Activated CD4-positive, alpha-beta T cell treated with anti-CD3 and anti-CD28 coated beads, Interleukin-2, amount 10 ng/mL, durations not matched to agents 24 days and 14 days (primary cell): ENCODE measurements at regions not wholly inside any gene's neighbourhood (a gene's known extent, or its start where the extent isn't known, plus 50 kb on each side); places are given as distances from the start of the nearest gene placed in this dataset.
A peak's percentile ranks its signal among the peaks of the same experiment; 100 is the strongest.

Experiments used
- DNase-seq: peaks from one replicate; pipeline ENCODE4 v3.0.0; 2022
- H3K27ac Mint-ChIP-seq: one replicate; pipeline ENCODE4 v1.8.0; 2022; ENCODE audit warnings: mild to moderate bottlenecking, mixed read lengths
- H3K27me3 Mint-ChIP-seq: one replicate; pipeline ENCODE4 v1.8.0; 2022; ENCODE audit warnings: mixed read lengths
- H3K36me3 Mint-ChIP-seq: one replicate; pipeline ENCODE4 v1.8.0; 2022; ENCODE audit warnings: low read depth, mild to moderate bottlenecking, mixed read lengths
- H3K4me1 Mint-ChIP-seq: one replicate; pipeline ENCODE4 v1.8.0; 2021; ENCODE audit warnings: mixed read lengths
- H3K4me3 Mint-ChIP-seq: one replicate; pipeline ENCODE4 v1.8.0; 2022; ENCODE audit warnings: mild to moderate bottlenecking, moderate library complexity, mixed read lengths
- H3K9me3 Mint-ChIP-seq: one replicate; pipeline ENCODE4 v1.8.0; 2021; ENCODE audit warnings: mixed read lengths
- intact Hi-C: fragments of 100-400 bp; cut with micrococcal nuclease; formaldehyde crosslinking; loops from one replicate; pipeline ENCODE4 v1.15.1; 2023

- intact Hi-C loops, result no loop called here
- no peak for DNase-seq
- Mint-ChIP-seq H3K4me3 (no peak overlapping the region), H3K36me3 (no peaks in the 10 kb centered on the region), H3K9me3 (no peaks in the 10 kb centered on the region), H3K27me3 (peaks cover 20% of the 10 kb centered on the region), H3K27ac (no peak overlapping the region), H3K4me1 (no peaks in the 10 kb centered on the region)
Observed at GRCh38 chr6:6769466-6769865, 180.9 kb downstream of the LY86 start.

DNA sequence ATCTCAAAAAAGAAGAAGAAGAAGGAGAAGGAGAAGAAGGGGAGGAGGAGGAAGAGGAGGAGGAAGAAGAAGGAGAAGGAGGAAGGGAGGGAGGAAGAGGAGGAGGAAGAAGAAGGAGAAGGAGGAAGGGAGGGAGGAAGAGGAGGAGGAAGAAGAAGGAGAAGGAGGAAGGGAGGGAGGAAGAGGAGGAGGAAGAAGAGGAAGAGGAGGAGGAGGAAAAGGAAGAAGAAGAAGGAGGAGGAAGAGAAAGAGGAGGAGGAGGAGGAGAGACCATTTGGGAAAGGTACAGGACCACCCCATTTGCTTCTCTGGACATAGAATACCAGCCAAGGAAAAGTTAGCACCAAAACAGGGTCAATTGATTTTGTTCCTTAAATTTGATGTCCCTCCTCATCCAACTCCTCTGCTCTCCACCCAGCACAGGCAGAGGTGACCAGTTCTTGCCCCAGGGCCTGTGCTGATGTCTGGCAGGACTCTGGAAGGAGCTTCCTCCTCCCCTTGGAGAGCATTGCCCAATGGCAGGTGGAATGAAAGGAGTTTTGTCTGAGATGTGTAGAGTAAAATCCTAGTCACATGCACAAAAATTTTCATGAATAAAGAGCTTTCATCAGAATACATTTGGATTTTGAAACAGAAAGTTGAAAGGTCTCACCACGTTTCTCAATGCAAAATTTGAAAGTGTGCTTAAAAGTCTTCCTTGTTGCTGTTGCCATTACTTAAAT, 182.9 kb downstream of the LY86 start:
- Mint-ChIP-seq H3K27ac (no peak overlapping the region), H3K4me3 (no peak overlapping the region), H3K9me3 (no peaks in the 10 kb centered on the region), H3K27me3 (peaks cover 25% of the 10 kb centered on the region), H3K4me1 (no peaks in the 10 kb centered on the region), H3K36me3 (no peaks in the 10 kb centered on the region)
- DNase-seq, result no peak
- intact Hi-C loops, result no loop called here

GRCh38 chr6:6771964-6772363, 183.4 kb downstream of the LY86 start:
- no peaks in the 10 kb centered on the region for H3K4me1 Mint-ChIP-seq
- H3K27me3 Mint-ChIP-seq, result peaks cover 31% of the 10 kb centered on the region
- no peak overlapping the region for H3K27ac Mint-ChIP-seq
- no peak for DNase-seq
- H3K4me3 Mint-ChIP-seq, result no peak overlapping the region
- intact Hi-C loops, result no loop called here
- no peaks in the 10 kb centered on the region for H3K36me3 Mint-ChIP-seq
- H3K9me3 Mint-ChIP-seq, result peaks cover 5% of the 10 kb centered on the region

DNA sequence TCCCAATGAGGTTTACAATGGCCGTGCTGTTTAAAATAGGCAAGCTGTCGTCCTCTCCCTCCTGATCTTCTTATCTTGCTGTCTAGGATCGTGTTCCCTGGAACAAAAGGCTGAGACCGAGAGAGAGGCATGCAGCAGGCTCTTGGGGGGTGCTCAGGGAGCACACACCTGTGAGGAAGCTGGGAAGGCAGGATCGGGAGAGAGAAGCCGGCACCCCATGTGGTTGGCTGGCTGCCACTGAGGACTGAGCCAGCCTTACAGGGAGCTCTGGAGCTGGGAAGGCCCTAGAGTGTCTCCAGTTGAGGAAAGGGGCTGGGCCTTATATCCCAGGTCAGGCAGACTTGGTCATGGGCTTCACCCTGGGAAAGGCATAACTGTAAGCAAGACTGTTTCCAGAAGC, 184.2 kb downstream of the LY86 start:
- H3K36me3 Mint-ChIP-seq, result no peaks in the 10 kb centered on the region
- no peak overlapping the region for H3K27ac Mint-ChIP-seq
- intact Hi-C loops, result no loop called here
- peaks cover 6% of the 10 kb centered on the region for H3K9me3 Mint-ChIP-seq
- DNase-seq, result no peak
- H3K27me3 Mint-ChIP-seq, result peaks cover 34% of the 10 kb centered on the region
- H3K4me1 Mint-ChIP-seq, result no peaks in the 10 kb centered on the region
- no peak overlapping the region for H3K4me3 Mint-ChIP-seq

- no peak for DNase-seq
- Mint-ChIP-seq H3K4me3 (no peak overlapping the region), H3K27me3 (peaks cover 46% of the 10 kb centered on the region), H3K27ac (no peak overlapping the region), H3K36me3 (no peaks in the 10 kb centered on the region), H3K4me1 (no peaks in the 10 kb centered on the region), H3K9me3 (peaks cover 6% of the 10 kb centered on the region)
- intact Hi-C loops, result no loop called here
Observed at GRCh38 chr6:6775074-6775473, 186.6 kb downstream of the LY86 start.

- Mint-ChIP-seq H3K4me1 (no peaks in the 10 kb centered on the region), H3K9me3 (peaks cover 6% of the 10 kb centered on the region), H3K4me3 (no peak overlapping the region), H3K27me3 (peaks cover 47% of the 10 kb centered on the region), H3K36me3 (no peaks in the 10 kb centered on the region), H3K27ac (no peak overlapping the region)
- intact Hi-C loops, result no loop called here
- DNase-seq, result no peak
Observed at GRCh38 chr6:6780231-6780630, 191.7 kb downstream of the LY86 start.

GRCh38 chr6:6781172-6781872, 192.8 kb downstream of the LY86 start:
- Mint-ChIP-seq H3K36me3 (no peaks in the 10 kb centered on the region), H3K27me3 (peaks cover 47% of the 10 kb centered on the region), H3K4me1 (no peaks in the 10 kb centered on the region), H3K9me3 (peaks cover 6% of the 10 kb centered on the region), H3K27ac (no peak overlapping the region), H3K4me3 (no peak overlapping the region)
- intact Hi-C loops, result no loop called here
- DNase-seq, result no peak

GRCh38 chr6:6781873-6782227, 193.3 kb downstream of the LY86 start:
- H3K4me3 Mint-ChIP-seq, result no peak overlapping the region
- intact Hi-C loops, result no loop called here
- no peaks in the 10 kb centered on the region for H3K36me3 Mint-ChIP-seq
- peaks cover under 1% of the 10 kb centered on the region for H3K4me1 Mint-ChIP-seq
- no peak for DNase-seq
- H3K27me3 Mint-ChIP-seq, result peaks cover 43% of the 10 kb centered on the region
- H3K27ac Mint-ChIP-seq, result no peak overlapping the region
- H3K9me3 Mint-ChIP-seq, result peaks cover 2% of the 10 kb centered on the region

DNA sequence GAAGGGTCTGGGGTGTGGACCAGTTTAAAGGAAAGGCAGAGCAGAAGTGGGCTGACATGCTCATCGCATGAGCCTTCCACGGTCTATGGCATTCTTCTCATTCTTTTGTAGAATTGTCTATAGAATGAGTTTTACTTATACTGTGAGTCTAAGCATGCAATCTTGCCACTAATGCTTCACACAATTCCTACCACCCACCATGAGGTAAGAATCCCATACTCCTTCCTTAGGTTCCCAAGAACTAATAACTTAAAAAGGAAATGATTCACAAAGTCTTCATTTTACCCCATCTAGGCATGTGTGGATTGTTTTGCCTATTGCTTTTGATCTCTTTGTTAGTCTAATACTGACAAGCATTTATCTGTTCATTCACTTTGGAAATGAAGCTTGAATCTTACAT, 195.2 kb downstream of the LY86 start:
- Mint-ChIP-seq H3K27ac (no peak overlapping the region), H3K9me3 (no peaks in the 10 kb centered on the region), H3K4me3 (no peak overlapping the region), H3K36me3 (no peaks in the 10 kb centered on the region), H3K4me1 (peaks cover 7% of the 10 kb centered on the region), H3K27me3 (peaks cover 33% of the 10 kb centered on the region)
- intact Hi-C loops, result no loop called here
- no peak for DNase-seq

- DNase-seq, result no peak
- intact Hi-C loops, result loop anchor here (5.0 kb wide), 1 partner anchor 458 kb away; no protein-coding TSS in a partner anchor
- Mint-ChIP-seq H3K4me1 (peaks cover 7% of the 10 kb centered on the region), H3K4me3 (no peak overlapping the region), H3K9me3 (no peaks in the 10 kb centered on the region), H3K36me3 (no peaks in the 10 kb centered on the region), H3K27ac (no peak overlapping the region), H3K27me3 (peaks cover 28% of the 10 kb centered on the region)
Observed at GRCh38 chr6:6784514-6785162, 196.1 kb downstream of the LY86 start.

GRCh38 chr6:6785163-6785521, 196.6 kb downstream of the LY86 start:
- Mint-ChIP-seq H3K4me3 (no peak overlapping the region), H3K27me3 (peaks cover 24% of the 10 kb centered on the region), H3K36me3 (no peaks in the 10 kb centered on the region), H3K9me3 (no peaks in the 10 kb centered on the region), H3K4me1 (peaks cover 7% of the 10 kb centered on the region), H3K27ac (no peak overlapping the region)
- no peak for DNase-seq
- intact Hi-C loops, result loop anchor here (5.0 kb wide), 1 partner anchor 457 kb away; no protein-coding TSS in a partner anchor

DNA sequence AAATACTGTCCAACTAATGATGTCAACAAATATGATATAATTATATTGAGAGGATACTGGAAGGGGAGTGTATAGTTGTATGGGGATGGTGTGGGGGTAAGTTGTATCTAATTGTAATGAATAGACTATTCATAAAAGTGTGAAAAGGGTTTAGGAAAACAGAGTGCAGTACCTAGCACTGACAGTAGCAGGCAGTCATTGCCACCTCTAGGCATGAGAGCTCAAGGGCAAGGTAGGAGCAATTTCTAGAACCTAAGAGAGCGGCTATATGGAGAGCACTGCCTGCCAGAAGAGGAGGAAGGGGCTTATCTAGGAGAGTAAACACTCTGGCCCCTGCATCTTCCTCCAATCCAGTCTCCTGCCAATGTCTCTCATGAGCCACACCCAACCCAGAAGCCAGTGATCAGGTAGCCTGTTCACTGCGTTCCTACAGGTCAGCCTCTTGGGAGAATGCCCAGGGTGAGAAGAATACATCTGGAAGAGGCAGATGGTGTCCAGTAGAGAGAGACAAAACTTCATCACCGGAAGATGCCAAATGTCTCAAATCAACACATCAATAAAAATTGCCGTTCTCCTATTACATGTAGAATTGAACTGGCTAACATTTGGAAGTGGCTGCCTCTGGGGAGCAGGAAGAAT, 200.0 kb downstream of the LY86 start:
- peaks cover 10% of the 10 kb centered on the region for H3K27me3 Mint-ChIP-seq
- intact Hi-C loops, result loop anchor here (5.0 kb wide), 1 partner anchor 454 kb away; no protein-coding TSS in a partner anchor
- H3K4me1 Mint-ChIP-seq, result peaks cover 19% of the 10 kb centered on the region
- DNase-seq, result peak; percentile 67
- no peak overlapping the region for H3K27ac Mint-ChIP-seq
- H3K4me3 Mint-ChIP-seq, result no peak overlapping the region
- H3K9me3 Mint-ChIP-seq, result no peaks in the 10 kb centered on the region
- H3K36me3 Mint-ChIP-seq, result no peaks in the 10 kb centered on the region

- Mint-ChIP-seq H3K27me3 (peaks cover 11% of the 10 kb centered on the region), H3K27ac (no peak overlapping the region), H3K9me3 (no peaks in the 10 kb centered on the region), H3K36me3 (no peaks in the 10 kb centered on the region), H3K4me1 (peaks cover 33% of the 10 kb centered on the region), H3K4me3 (no peak overlapping the region)
- intact Hi-C loops, result loop anchor here (10.0 kb wide), 1 partner anchor 344 kb away; no protein-coding TSS in a partner anchor
- no peak for DNase-seq
Observed at GRCh38 chr6:6790393-6790792, 201.9 kb downstream of the LY86 start.

DNA sequence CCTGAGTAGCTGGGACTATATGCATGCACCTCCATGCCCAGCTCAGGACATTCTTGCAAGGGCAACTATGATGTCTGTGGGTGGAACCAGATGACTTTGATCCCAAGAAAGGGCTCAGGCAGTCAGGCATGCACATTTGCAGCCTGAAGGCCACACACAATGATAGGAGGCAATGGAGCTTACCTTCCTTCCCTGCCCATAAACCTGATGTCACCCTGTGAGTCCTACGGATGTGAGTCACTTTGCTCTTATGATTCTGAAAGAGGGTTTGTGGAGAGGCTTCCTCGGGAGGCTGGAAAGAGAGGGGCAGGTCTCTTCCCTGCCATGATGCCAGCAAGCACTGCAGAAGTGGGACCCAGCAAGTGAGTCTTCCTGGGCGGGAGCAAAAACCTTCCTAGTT, 202.4 kb downstream of the LY86 start:
- Mint-ChIP-seq H3K9me3 (no peaks in the 10 kb centered on the region), H3K4me3 (no peak overlapping the region), H3K27me3 (peaks cover 10% of the 10 kb centered on the region), H3K4me1 (peaks cover 37% of the 10 kb centered on the region), H3K36me3 (no peaks in the 10 kb centered on the region), H3K27ac (no peak overlapping the region)
- DNase-seq, result no peak
- intact Hi-C loops, result loop anchor here (10.0 kb wide), 1 partner anchor 344 kb away; no protein-coding TSS in a partner anchor
